ENCODE measurements at regions not wholly inside any gene's neighbourhood (a gene's known extent, or its start where the extent isn't known, plus 50 kb on each side); places are given as distances from the start of the nearest gene placed in this dataset.

DNA sequence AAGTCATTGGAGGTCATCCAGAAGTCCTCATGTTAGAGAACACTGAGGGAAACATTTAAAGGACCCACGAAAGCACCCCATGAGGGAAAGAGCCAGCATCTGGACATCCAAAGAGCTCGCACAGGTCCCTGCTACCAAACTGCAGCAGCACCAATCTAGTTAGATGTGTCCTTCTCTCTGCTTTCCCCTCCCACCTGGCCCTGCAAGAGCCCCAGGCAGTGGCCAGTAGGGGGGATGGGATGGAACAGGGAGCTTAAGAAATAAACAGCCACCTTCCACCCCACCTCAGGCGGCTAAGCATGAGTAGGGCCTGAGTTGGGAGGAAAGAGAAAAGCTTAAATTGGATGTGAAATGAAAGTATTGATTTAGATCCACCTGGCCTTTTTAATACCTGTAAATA, 175.9 kb upstream of the KCND3 start:
- H3K79me2 ChIP-seq (replicated peaks; ENCODE audit: insufficient read depth, low read length) = no peaks in the 10 kb centered on the region
- TF ChIP-seq, protein P1, sequence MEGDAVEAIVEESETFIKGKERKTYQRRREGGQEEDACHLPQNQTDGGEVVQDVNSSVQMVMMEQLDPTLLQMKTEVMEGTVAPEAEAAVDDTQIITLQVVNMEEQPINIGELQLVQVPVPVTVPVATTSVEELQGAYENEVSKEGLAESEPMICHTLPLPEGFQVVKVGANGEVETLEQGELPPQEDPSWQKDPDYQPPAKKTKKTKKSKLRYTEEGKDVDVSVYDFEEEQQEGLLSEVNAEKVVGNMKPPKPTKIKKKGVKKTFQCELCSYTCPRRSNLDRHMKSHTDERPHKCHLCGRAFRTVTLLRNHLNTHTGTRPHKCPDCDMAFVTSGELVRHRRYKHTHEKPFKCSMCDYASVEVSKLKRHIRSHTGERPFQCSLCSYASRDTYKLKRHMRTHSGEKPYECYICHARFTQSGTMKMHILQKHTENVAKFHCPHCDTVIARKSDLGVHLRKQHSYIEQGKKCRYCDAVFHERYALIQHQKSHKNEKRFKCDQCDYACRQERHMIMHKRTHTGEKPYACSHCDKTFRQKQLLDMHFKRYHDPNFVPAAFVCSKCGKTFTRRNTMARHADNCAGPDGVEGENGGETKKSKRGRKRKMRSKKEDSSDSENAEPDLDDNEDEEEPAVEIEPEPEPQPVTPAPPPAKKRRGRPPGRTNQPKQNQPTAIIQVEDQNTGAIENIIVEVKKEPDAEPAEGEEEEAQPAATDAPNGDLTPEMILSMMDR (IDR thresholded peaks at IDR 0.05; ENCODE audit: poor library complexity, severe bottlenecking) = no peak
- TF ChIP-seq SMC3 (conservative IDR thresholded peaks at IDR 0.05; ENCODE audit: poor library complexity) (no peak), RAD21 (conservative IDR thresholded peaks at IDR 0.05) (no peak), MXI1 (conservative IDR thresholded peaks at IDR 0.05; ENCODE audit: poor library complexity, severe bottlenecking) (no peak), POLR2AphosphoS5 (IDR thresholded peaks at IDR 0.05) (no peak), EZH2 (IDR thresholded peaks at IDR 0.05; ENCODE audit: borderline replicate concordance, insufficient read depth, low read length, poor library complexity, severe bottlenecking) (no peak), TAF1 (IDR thresholded peaks at IDR 0.05; ENCODE audit: low read depth) (no peak), EP300 (conservative IDR thresholded peaks at IDR 0.05; ENCODE audit: poor library complexity, severe bottlenecking) (no peak)
- TF ChIP-seq, protein P2, sequence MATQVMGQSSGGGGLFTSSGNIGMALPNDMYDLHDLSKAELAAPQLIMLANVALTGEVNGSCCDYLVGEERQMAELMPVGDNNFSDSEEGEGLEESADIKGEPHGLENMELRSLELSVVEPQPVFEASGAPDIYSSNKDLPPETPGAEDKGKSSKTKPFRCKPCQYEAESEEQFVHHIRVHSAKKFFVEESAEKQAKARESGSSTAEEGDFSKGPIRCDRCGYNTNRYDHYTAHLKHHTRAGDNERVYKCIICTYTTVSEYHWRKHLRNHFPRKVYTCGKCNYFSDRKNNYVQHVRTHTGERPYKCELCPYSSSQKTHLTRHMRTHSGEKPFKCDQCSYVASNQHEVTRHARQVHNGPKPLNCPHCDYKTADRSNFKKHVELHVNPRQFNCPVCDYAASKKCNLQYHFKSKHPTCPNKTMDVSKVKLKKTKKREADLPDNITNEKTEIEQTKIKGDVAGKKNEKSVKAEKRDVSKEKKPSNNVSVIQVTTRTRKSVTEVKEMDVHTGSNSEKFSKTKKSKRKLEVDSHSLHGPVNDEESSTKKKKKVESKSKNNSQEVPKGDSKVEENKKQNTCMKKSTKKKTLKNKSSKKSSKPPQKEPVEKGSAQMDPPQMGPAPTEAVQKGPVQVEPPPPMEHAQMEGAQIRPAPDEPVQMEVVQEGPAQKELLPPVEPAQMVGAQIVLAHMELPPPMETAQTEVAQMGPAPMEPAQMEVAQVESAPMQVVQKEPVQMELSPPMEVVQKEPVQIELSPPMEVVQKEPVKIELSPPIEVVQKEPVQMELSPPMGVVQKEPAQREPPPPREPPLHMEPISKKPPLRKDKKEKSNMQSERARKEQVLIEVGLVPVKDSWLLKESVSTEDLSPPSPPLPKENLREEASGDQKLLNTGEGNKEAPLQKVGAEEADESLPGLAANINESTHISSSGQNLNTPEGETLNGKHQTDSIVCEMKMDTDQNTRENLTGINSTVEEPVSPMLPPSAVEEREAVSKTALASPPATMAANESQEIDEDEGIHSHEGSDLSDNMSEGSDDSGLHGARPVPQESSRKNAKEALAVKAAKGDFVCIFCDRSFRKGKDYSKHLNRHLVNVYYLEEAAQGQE (IDR thresholded peaks at IDR 0.05; ENCODE audit: borderline replicate concordance) = no peak
- no peak overlapping the region for H3K4me3 ChIP-seq (ENCODE audit: low read length)
- H3K36me3 ChIP-seq (ENCODE audit: insufficient read depth, low read length) = no peaks in the 10 kb centered on the region
- H3K27ac ChIP-seq (ENCODE audit: low read length) = no peak overlapping the region
- H2AFZ ChIP-seq (ENCODE audit: low read depth, low read length) = no peak overlapping the region
- H3K9me2 ChIP-seq (ENCODE audit: insufficient read depth, low read length) = no peaks in the 10 kb centered on the region
- H4K20me1 ChIP-seq (ENCODE audit: insufficient read depth) = no peaks in the 10 kb centered on the region
- H3K27me3 ChIP-seq (ENCODE audit: insufficient read depth, low read depth, low read length) = peaks cover 6% of the 10 kb centered on the region
- H3K9ac ChIP-seq (ENCODE audit: low read length) = no peak overlapping the region
- no peak overlapping the region for H3K4me2 ChIP-seq (ENCODE audit: low read length)
- H3F3A ChIP-seq (ENCODE audit: insufficient read depth, low read length, poor library complexity, severe bottlenecking) = no peaks in the 10 kb centered on the region
- H3K9me3 ChIP-seq (ENCODE audit: low read length) = no peaks in the 10 kb centered on the region

DNA sequence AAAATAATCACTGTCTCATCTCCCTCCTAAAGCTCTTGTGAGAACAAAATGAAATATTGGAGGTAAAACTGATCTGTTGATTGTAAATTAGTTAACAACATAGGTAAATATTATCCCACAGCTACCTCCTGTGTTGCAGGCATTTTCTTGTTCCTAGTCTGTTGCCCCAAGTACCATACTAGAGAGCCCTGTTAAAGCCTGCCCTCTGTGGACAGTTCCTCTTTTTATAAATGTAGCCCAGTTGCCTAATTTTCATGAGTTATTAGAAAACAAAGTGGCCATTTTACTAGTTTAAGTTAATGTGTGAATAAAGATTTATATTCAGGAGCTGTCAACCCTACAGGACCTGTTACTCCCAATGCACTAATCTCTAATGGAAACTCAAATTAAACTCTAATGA, 180.0 kb upstream of the KCND3 start:
- Histone ChIP-seq H3K9ac (ENCODE audit: low read length) (no peak overlapping the region), H3K27me3 (ENCODE audit: insufficient read depth, low read depth, low read length) (peaks cover 6% of the 10 kb centered on the region), H3K36me3 (ENCODE audit: insufficient read depth, low read length) (no peaks in the 10 kb centered on the region), H3K9me3 (ENCODE audit: low read length) (no peaks in the 10 kb centered on the region), H3K9me2 (ENCODE audit: insufficient read depth, low read length) (no peaks in the 10 kb centered on the region), H3K79me2 (replicated peaks; ENCODE audit: insufficient read depth, low read length) (no peaks in the 10 kb centered on the region), H3F3A (ENCODE audit: insufficient read depth, low read length, poor library complexity, severe bottlenecking) (no peaks in the 10 kb centered on the region), H3K27ac (ENCODE audit: low read length) (no peak overlapping the region), H4K20me1 (ENCODE audit: insufficient read depth) (no peaks in the 10 kb centered on the region), H3K4me2 (ENCODE audit: low read length) (no peak overlapping the region), H2AFZ (ENCODE audit: low read depth, low read length) (no peak overlapping the region), H3K4me3 (ENCODE audit: low read length) (no peak overlapping the region)
- TF ChIP-seq SMC3 (conservative IDR thresholded peaks at IDR 0.05; ENCODE audit: poor library complexity) = no peak
- TF ChIP-seq, protein P2 (IDR thresholded peaks at IDR 0.05; ENCODE audit: borderline replicate concordance) = no peak
- no peak for TF ChIP-seq POLR2AphosphoS5 (IDR thresholded peaks at IDR 0.05)
- no peak for TF ChIP-seq EZH2 (IDR thresholded peaks at IDR 0.05; ENCODE audit: borderline replicate concordance, insufficient read depth, low read length, poor library complexity, severe bottlenecking)
- no peak for TF ChIP-seq TAF1 (IDR thresholded peaks at IDR 0.05; ENCODE audit: low read depth)
- no peak for TF ChIP-seq RAD21 (conservative IDR thresholded peaks at IDR 0.05)
- TF ChIP-seq, protein P1 (IDR thresholded peaks at IDR 0.05; ENCODE audit: poor library complexity, severe bottlenecking) = no peak
- TF ChIP-seq EP300 (conservative IDR thresholded peaks at IDR 0.05; ENCODE audit: poor library complexity, severe bottlenecking) = no peak
- no peak for TF ChIP-seq MXI1 (conservative IDR thresholded peaks at IDR 0.05; ENCODE audit: poor library complexity, severe bottlenecking)
